Astrocyte of the spinal cord (primary cell): ENCODE measurements at regions not wholly inside any gene's neighbourhood (a gene's known extent, or its start where the extent isn't known, plus 50 kb on each side); places are given as distances from the start of the nearest gene placed in this dataset.

Experiments used
- DNase-seq: peaks from one replicate; pipeline ENCODE4 v3.0.0; 2011; ENCODE audit warnings: low read depth, low spot score
- H3K4me3 ChIP-seq: 2 replicates; pipeline ENCODE4 v1.5.1; 2011; ENCODE audit warnings: low read depth, mild to moderate bottlenecking, low read length, moderate library complexity
- in situ Hi-C: cut with HindIII; loops from 2 replicates; pipeline ENCODE4 v1.10.0; 2017; ENCODE audit warnings: low sequenced_read_pairs
- TF ChIP-seq, protein P1 (sequence below): IDR thresholded peaks from 2 replicates; pipeline ENCODE4 v1.5.1; 2012; ENCODE audit warnings: low read depth, mild to moderate bottlenecking, low read length, inconsistent platforms

DNA sequence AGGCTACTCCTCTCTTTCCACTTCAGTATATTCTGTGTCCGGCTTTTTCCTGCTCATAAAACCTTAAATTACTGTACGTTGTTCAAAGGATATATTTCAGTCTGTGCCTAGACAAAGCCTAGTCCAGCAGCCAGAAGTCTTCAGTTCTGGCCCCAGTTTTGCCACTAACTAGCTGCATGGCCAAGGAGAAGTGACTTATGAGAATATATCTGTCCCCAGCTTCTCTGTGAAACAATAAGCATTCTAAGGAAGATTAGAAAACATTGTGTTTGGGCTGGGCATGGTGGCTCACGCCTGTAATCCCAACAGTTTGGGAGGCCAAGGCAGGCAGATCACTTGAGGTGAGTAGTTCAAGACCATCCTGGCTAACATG lies 105.0 kb upstream of the HDAC9 start:
- H3K4me3 ChIP-seq = no peak overlapping the region
- TF ChIP-seq, protein P1, sequence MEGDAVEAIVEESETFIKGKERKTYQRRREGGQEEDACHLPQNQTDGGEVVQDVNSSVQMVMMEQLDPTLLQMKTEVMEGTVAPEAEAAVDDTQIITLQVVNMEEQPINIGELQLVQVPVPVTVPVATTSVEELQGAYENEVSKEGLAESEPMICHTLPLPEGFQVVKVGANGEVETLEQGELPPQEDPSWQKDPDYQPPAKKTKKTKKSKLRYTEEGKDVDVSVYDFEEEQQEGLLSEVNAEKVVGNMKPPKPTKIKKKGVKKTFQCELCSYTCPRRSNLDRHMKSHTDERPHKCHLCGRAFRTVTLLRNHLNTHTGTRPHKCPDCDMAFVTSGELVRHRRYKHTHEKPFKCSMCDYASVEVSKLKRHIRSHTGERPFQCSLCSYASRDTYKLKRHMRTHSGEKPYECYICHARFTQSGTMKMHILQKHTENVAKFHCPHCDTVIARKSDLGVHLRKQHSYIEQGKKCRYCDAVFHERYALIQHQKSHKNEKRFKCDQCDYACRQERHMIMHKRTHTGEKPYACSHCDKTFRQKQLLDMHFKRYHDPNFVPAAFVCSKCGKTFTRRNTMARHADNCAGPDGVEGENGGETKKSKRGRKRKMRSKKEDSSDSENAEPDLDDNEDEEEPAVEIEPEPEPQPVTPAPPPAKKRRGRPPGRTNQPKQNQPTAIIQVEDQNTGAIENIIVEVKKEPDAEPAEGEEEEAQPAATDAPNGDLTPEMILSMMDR = no peak
- DNase-seq = no peak
- in situ Hi-C loops = no loop called here

DNA sequence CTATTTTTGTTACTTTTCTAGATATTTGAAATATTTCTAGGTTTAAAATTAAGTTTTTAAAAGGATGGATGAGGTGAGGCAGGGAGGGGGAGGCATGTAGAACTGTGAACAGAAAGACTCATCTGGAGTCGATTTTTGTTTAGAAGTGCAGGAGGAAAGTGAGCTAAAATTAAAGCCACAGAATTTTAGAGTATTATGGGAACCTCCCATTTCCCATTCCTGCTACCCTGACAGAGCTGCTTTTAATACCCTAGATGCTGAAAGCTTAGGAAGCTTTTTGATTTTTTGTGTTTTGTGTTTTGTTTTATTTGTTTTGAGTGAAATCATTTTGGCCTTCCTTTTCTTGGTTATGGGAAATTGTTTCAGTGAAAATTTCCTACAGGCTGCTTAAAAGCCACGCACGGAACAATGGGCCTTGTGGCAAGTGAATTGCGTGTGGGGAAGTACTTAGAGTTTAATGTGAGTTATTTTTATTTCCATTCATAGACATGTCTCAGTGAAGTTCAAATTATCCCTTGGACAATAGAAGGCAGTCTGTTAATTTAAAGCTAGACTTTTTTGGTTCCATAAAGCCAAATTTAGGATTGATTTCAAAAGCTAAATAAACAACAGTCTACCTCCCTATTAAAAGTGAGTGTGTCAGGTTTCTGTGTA lies 102.0 kb upstream of the HDAC9 start:
- no peak for DNase-seq
- no peak overlapping the region for H3K4me3 ChIP-seq
- in situ Hi-C loops = no loop called here
- TF ChIP-seq, protein P1 = no peak

DNA sequence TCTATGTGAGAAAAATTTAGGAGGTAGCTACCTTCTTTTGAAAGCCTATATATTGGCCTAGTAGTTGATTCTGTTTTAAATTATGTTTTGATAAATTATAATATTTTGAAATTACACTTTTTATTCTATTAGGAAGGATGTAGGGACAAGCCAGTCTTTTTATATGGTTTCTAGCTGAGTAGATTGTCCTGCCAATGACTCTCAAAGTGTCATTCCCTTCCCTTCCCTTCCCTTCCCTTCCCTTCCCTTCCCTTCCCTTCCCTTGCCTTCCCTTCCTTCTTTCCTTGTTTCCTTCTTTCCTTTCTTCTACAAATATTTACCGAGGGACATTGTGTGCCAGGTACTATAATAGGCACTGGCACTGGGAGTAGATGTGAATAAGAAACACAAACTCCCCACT lies 99.7 kb upstream of the HDAC9 start:
- in situ Hi-C loops = no loop called here
- TF ChIP-seq, protein P1 = no peak
- DNase-seq = no peak

DNA sequence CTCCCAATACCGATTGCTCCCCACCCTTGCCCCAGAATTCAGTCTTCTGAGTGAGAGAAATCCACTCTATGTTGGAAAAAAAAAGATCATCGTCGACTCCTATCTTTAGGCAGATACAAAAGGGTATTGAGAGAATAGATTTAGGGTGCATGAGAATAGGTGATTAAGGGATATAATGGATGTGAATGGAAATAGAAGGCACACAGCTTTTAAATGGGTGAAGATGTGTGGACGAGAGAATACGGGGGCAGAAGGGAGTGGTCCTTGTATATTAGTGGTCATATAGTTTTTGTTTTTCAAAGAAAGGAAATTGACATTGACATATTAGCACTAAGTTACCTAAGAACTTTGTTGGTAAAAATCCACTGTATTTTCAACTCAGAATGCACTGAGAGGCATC lies 98.6 kb upstream of the HDAC9 start:
- in situ Hi-C loops = no loop called here
- no peak overlapping the region for H3K4me3 ChIP-seq
- no peak for DNase-seq
- TF ChIP-seq, protein P1 = no peak

More for the DNA sequence above, 99.7 kb upstream of the HDAC9 start:
- no peak overlapping the region for H3K4me3 ChIP-seq

DNA sequence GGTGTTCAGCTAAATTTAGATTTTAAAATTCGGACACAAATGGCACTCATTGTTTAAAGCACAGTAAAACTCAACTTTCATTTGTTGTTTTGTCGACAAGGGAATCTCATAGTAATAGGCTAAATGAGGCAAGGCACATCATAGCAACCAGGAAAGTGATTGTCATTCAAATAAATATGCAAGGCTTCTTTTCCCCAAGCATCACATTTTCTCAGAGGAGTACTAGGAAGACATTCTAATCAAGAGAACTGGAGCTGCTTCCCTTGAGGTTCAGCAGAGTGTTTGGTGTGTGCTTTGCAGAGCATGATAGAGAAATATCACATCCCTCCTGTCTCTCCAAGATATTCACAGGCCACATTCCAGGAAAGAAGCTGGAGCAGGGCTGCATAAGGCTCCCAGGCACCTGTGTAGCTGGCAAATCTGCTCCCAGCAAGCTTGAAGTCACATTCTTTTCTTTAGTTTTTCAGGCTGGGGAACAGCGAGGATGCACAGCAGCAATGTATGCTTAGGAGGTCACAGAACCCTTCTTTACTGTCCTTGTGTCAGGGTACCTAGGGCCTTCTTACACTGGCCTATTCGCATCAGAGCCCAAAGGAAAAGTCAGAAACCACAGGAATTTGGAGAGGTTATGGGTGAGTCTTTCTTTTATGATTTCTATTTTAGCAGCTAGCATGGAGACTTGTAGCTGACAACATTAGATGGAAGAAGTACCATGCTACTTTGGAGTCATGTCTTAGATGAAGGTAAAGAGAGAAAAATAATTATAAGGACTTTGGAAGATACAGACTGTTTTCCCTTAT lies 95.9 kb upstream of the HDAC9 start:
- no peak for DNase-seq
- no peak overlapping the region for H3K4me3 ChIP-seq
- TF ChIP-seq, protein P1 = no peak
- in situ Hi-C loops = no loop called here

DNA sequence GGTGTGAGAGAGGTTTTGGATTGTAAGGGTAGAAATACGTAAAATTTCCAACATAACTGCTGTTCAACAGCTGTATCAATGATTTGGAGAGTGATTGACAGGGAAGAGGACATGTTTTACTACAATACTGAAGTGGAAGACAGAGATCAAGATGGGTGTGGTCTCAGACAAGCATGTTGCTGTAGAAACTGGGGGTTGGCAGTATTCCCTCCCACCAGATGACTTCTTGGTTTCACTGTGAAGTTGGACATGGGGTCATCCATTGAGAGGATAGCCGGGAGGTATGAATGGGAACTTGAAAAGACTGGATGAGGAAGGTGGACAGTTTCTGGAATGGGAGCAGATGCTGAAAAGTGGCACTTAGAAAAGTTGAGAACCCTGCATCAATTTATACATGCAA lies 95.3 kb upstream of the HDAC9 start:
- no peak overlapping the region for H3K4me3 ChIP-seq
- TF ChIP-seq, protein P1 = no peak
- in situ Hi-C loops = no loop called here
- DNase-seq = no peak
